Astrocyte (in vitro differentiated cells and primary cell): ENCODE measurements at regions not wholly inside any gene's neighbourhood (a gene's known extent, or its start where the extent isn't known, plus 50 kb on each side); places are given as distances from the start of the nearest gene placed in this dataset.

Experiments used
- CTCF ChIP-seq: IDR thresholded peaks from 2 replicates; pipeline ENCODE4 v1.5.1; 2011; ENCODE audit warnings: low read depth, mild to moderate bottlenecking, inconsistent platforms, low read length, moderate library complexity; ENCODE audit not compliant: insufficient read depth
- EZH2 ChIP-seq: IDR thresholded peaks from 2 replicates; pipeline ENCODE4 v1.6.1; 2012; ENCODE audit warnings: mild to moderate bottlenecking, low read length, inconsistent platforms; ENCODE audit not compliant: insufficient read depth

- TF ChIP-seq EZH2: no peak
- TF ChIP-seq CTCF: no peak
Measured at GRCh38 chr5:8517456-8517855, 648.5 kb downstream of the MTRR start.
